ENCODE measurements at regions not wholly inside any gene's neighbourhood (a gene's known extent, or its start where the extent isn't known, plus 50 kb on each side); places are given as distances from the start of the nearest gene placed in this dataset.

- H3K36me3 Mint-ChIP-seq (ENCODE audit: low read depth), result no peaks in the 10 kb centered on the region
- no peak overlapping the region for H3K27ac Mint-ChIP-seq
- H3K9me3 Mint-ChIP-seq, result peaks cover 2% of the 10 kb centered on the region
- no peak for TF ChIP-seq CTCF (IDR thresholded peaks at IDR 0.05)
- ChIA-PET CTCF (no interaction called here), POLR2A (no interaction called here)
- no peaks in the 10 kb centered on the region for H3K4me1 Mint-ChIP-seq
- intact Hi-C loops (cut with micrococcal nuclease), result no loop called here
- no peak for ATAC-seq (ENCODE audit: low read depth)
- H3K27me3 Mint-ChIP-seq, result no peaks in the 10 kb centered on the region
- no peak overlapping the region for H3K4me3 Mint-ChIP-seq
- no peak for DNase-seq
Observed at GRCh38 chr21:28179136-28179535, 813.5 kb downstream of the LTN1 start.

GRCh38 chr21:28177124-28177523, 815.6 kb downstream of the LTN1 start:
- no peaks in the 10 kb centered on the region for H3K36me3 Mint-ChIP-seq (ENCODE audit: low read depth)
- H3K9me3 Mint-ChIP-seq, result peaks cover 2% of the 10 kb centered on the region
- no peak overlapping the region for H3K27ac Mint-ChIP-seq
- CTCF ChIA-PET, result no interaction called here
- no peaks in the 10 kb centered on the region for H3K4me1 Mint-ChIP-seq
- POLR2A ChIA-PET, result no interaction called here
- H3K4me3 Mint-ChIP-seq, result no peak overlapping the region
- intact Hi-C loops (cut with micrococcal nuclease), result no loop called here
- no peaks in the 10 kb centered on the region for H3K27me3 Mint-ChIP-seq
- no peak for ATAC-seq (ENCODE audit: low read depth)
- no peak for DNase-seq
- TF ChIP-seq CTCF (IDR thresholded peaks at IDR 0.05), result no peak

GRCh38 chr21:28174701-28175100, 818.0 kb downstream of the LTN1 start:
- Mint-ChIP-seq H3K27me3 (no peaks in the 10 kb centered on the region), H3K36me3 (ENCODE audit: low read depth) (no peaks in the 10 kb centered on the region), H3K27ac (no peak overlapping the region), H3K4me1 (no peaks in the 10 kb centered on the region), H3K4me3 (no peak overlapping the region), H3K9me3 (no peaks in the 10 kb centered on the region)
- no peak for DNase-seq
- ChIA-PET CTCF (no interaction called here), POLR2A (no interaction called here)
- TF ChIP-seq CTCF (IDR thresholded peaks at IDR 0.05), result no peak
- ATAC-seq (ENCODE audit: low read depth), result no peak
- intact Hi-C loops (cut with micrococcal nuclease), result no loop called here

- TF ChIP-seq CTCF (IDR thresholded peaks at IDR 0.05), result no peak
- Mint-ChIP-seq H3K27ac (no peak overlapping the region), H3K4me3 (no peak overlapping the region), H3K27me3 (no peaks in the 10 kb centered on the region), H3K9me3 (no peaks in the 10 kb centered on the region), H3K36me3 (ENCODE audit: low read depth) (no peaks in the 10 kb centered on the region), H3K4me1 (no peaks in the 10 kb centered on the region)
- intact Hi-C loops (cut with micrococcal nuclease), result no loop called here
- DNase-seq (no peak), ATAC-seq (ENCODE audit: low read depth) (no peak)
- ChIA-PET CTCF (no interaction called here), POLR2A (no interaction called here)
Observed at GRCh38 chr21:28174006-28174405, 818.7 kb downstream of the LTN1 start.

GRCh38 chr21:28172376-28172775, 820.3 kb downstream of the LTN1 start:
- no peak for TF ChIP-seq CTCF (IDR thresholded peaks at IDR 0.05)
- Mint-ChIP-seq H3K27me3 (no peaks in the 10 kb centered on the region), H3K9me3 (no peaks in the 10 kb centered on the region), H3K4me1 (no peaks in the 10 kb centered on the region), H3K27ac (no peak overlapping the region), H3K4me3 (no peak overlapping the region), H3K36me3 (ENCODE audit: low read depth) (no peaks in the 10 kb centered on the region)
- intact Hi-C loops (cut with micrococcal nuclease), result no loop called here
- ChIA-PET POLR2A (no interaction called here), CTCF (no interaction called here)
- DNase-seq (no peak), ATAC-seq (ENCODE audit: low read depth) (no peak)

All from activated B cell treated with CpG ODN at 0.5 μM for 24 hours (primary cell).